Small intestine (tissue), 7 donors: ENCODE measurements at regions not wholly inside any gene's neighbourhood (a gene's known extent, or its start where the extent isn't known, plus 50 kb on each side); places are given as distances from the start of the nearest gene placed in this dataset.
A peak's percentile ranks its signal among the peaks of the same experiment; 100 is the strongest.

ENCODE experiments used
- DNase-seq, 2 donors: peaks; one replicate each; pipeline versions ENCODE4 v3.0.0 to v3.0.0-alpha.2; 2013
- FAIRE-seq: peaks from 2 replicates; lab custom pipeline; 2012; peaks lifted over from hg19 to GRCh38; lab: Jason Lieb, UNC
- H3K27ac ChIP-seq, 3 donors: one replicate each; pipeline ENCODE4 v1.5.1; 2013; ENCODE audit warnings: low read length in 2 of 3, mild to moderate bottlenecking in 2 of 3, control low read depth in 1 of 3, inconsistent platforms in 1 of 3, low read depth in 1 of 3, moderate library complexity in 1 of 3
- H3K27me3 ChIP-seq, 3 donors: one replicate each; pipeline ENCODE4 v1.6.1; 2013; ENCODE audit warnings: low read length in 3 of 3, inconsistent platforms in 1 of 3; ENCODE audit not compliant: control insufficient read depth in 3 of 3, insufficient read depth in 3 of 3
- H3K36me3 ChIP-seq, 3 donors: one replicate each; pipeline ENCODE4 v1.6.1; 2013; ENCODE audit warnings: low read length in 3 of 3, inconsistent platforms in 1 of 3, low read depth in 1 of 3, mild to moderate bottlenecking in 1 of 3, moderate library complexity in 1 of 3; ENCODE audit not compliant: control insufficient read depth in 3 of 3, insufficient read depth in 2 of 3
- H3K4me1 ChIP-seq, 3 donors: one replicate each; pipeline ENCODE4 v1.6.1; 2013; ENCODE audit warnings: low read length in 2 of 3, inconsistent platforms in 1 of 3, low read depth in 1 of 3, mild to moderate bottlenecking in 1 of 3, moderate library complexity in 1 of 3; ENCODE audit not compliant: control insufficient read depth in 3 of 3, insufficient read depth in 2 of 3
- H3K4me3 ChIP-seq, 3 donors: one replicate each; pipeline ENCODE4 v1.5.1; 2013; ENCODE audit warnings: low read length in 3 of 3, control low read depth in 1 of 3, inconsistent platforms in 1 of 3, low read depth in 1 of 3, mild to moderate bottlenecking in 1 of 3, moderate library complexity in 1 of 3
- H3K9me3 ChIP-seq, 2 donors: one replicate each; pipeline ENCODE4 v1.6.1; 2013; ENCODE audit warnings: low read depth in 1 of 2, low read length in 1 of 2; ENCODE audit not compliant: control insufficient read depth in 2 of 2, insufficient read depth in 1 of 2
- WGBS, 3 donors: extraction: QIAGEN DNeasy Blood & Tissue Kit; methylation state at CpG; one replicate each; pipeline ENCODE4 v1.1.7; 2013; 5-methylcytosine and 5-hydroxymethylcytosine counted together
- donor health status: healthy with polysubstance abuse.
- donor health status: control.
- donor health status: control.
- donor health status: Bipolar disorder and iron deficiency.
- donor health status: healthy.

GRCh38 chr4:67346654-67347053 is 198.6 kb downstream of the CENPC start:
- peaks cover 0 to 2% of the 10 kb centered on the region in 2 donors for H3K9me3 ChIP-seq
- H3K4me1 ChIP-seq, result no peaks in the 10 kb centered on the region
- H3K27ac ChIP-seq, result no peak overlapping the region
- peaks cover 0 to 2% (median 0%) of the 10 kb centered on the region in 3 donors for H3K27me3 ChIP-seq
- no peaks in the 10 kb centered on the region for H3K36me3 ChIP-seq
- H3K4me3 ChIP-seq, result no peak overlapping the region
- FAIRE-seq (no peak), DNase-seq (no peak)

DNA sequence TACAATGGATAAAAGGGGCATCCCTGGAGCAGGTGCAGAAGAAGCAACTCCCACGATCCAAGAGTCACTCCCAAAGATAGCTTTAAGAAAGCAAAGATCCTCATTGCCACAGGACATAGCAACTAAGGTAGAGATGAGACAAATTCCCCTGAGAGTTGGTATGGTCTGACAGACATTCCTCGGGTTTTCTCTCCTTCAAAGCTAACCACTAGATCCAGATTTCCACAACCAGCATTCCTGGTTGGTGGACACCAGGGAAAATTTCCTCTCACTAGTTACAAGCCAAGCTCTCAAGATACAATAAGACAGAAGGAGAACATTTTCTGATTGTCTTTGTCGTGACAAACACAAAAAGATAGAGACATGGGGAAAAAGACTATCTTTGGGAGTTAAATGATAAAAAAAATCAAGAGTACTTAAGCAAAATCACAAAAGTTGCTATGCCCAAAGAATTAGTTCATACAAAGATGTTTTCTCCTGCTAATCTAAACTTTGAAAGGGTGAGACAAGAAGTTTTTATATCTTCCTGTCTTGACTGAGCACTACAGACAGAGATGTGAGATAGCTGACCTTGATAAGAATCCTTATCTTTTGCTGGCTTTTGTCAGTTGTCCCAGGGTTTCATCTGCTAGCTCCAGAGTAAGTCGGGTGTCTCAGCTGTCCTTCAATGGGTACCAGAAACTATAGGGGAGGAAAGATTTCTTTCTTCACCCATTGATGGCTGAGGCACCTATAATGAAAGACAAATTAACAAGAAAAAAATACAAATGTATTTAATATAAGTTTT is 200.5 kb downstream of the CENPC start:
- Histone ChIP-seq H3K9me3 (no peaks in the 10 kb centered on the region), H3K27me3 (peaks cover 0 to 8% (median 0%) of the 10 kb centered on the region in 3 donors), H3K4me3 (no peak overlapping the region), H3K36me3 (no peaks in the 10 kb centered on the region), H3K27ac (no peak overlapping the region), H3K4me1 (no peaks in the 10 kb centered on the region)
- DNase-seq (no peak), FAIRE-seq (no peak)
- 38 to 46% (median 42%) methylated on average over 4 of the region's 4 CpGs for WGBS, 3 donors

DNA sequence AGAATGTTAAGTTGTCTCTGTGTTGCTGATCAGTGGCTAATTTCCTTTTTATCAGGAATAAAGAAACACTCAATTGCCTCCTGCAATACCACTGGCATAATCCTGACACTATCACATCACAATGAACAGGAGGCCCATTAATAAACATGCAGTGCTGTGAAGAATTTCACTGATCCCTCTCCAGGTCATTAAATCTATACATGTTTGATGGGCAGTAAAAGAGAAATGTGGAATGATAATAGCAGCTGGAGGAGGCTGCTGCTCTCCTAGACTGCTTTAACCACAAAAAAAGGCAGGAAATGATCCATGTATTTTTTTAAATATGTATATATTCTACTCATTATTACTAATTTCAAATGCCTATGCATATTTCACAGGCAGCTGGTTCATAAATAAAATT is 202.1 kb downstream of the CENPC start:
- H3K4me1 ChIP-seq, result no peaks in the 10 kb centered on the region
- FAIRE-seq, result no peak
- H3K27me3 ChIP-seq, result peaks cover 0 to 10% (median 0%) of the 10 kb centered on the region in 3 donors
- no peak overlapping the region for H3K27ac ChIP-seq
- H3K36me3 ChIP-seq, result no peaks in the 10 kb centered on the region
- no peak for DNase-seq
- no peak overlapping the region for H3K4me3 ChIP-seq
- no peaks in the 10 kb centered on the region for H3K9me3 ChIP-seq

DNA sequence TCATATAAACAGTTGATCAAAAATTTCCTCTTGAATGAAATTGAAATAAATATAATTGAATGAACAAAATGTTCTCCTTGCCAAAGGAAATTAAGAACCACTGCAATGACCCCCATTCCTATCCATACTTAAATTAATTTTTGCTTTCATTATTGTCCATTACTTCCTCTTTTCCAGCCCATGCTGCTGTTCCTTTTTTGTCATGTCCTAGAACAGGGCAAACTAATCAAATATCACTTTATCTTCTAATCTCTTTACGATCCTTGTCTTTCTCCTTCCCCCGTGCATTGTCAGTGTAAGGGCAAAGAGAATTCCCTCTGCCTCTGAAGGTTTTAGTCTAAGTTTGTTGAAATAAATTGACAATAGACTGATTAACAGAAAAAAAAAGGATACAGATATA is 203.0 kb downstream of the CENPC start:
- Histone ChIP-seq H3K36me3 (no peaks in the 10 kb centered on the region), H3K9me3 (no peaks in the 10 kb centered on the region), H3K27ac (no peak overlapping the region), H3K4me1 (no peaks in the 10 kb centered on the region), H3K27me3 (peaks cover 0 to 10% (median 0%) of the 10 kb centered on the region in 3 donors), H3K4me3 (no peak overlapping the region)
- WGBS, 3 donors, result 15 to 39% (median 31%) methylated on average over 2 of the region's 2 CpGs
- no peak for FAIRE-seq
- no peak for DNase-seq

- no peak overlapping the region for H3K27ac ChIP-seq
- DNase-seq (no peak), FAIRE-seq (no peak)
- H3K27me3 ChIP-seq, result peaks cover 0 to 3% (median 0%) of the 10 kb centered on the region in 3 donors
- H3K9me3 ChIP-seq, result no peaks in the 10 kb centered on the region
- WGBS, 3 donors, result 55 to 64% (median 61%) methylated on average over 4 of the region's 4 CpGs
- H3K36me3 ChIP-seq, result no peaks in the 10 kb centered on the region
- H3K4me3 ChIP-seq, result no peak overlapping the region
- no peaks in the 10 kb centered on the region for H3K4me1 ChIP-seq
These were observed 211.6 kb downstream of the CENPC start for GRCh38 chr4:67333664-67334063.

- H3K27ac ChIP-seq, result no peak overlapping the region
- H3K36me3 ChIP-seq, result no peaks in the 10 kb centered on the region
- WGBS, 3 donors, result 4 to 13% (median 5%) methylated on average over 4 of the region's 4 CpGs
- FAIRE-seq, result no peak
- H3K27me3 ChIP-seq, result no peaks in the 10 kb centered on the region
- DNase-seq, result peak in 1 of 2 donors; percentile 7
- H3K4me3 ChIP-seq, result no peak overlapping the region
- H3K9me3 ChIP-seq, result no peaks in the 10 kb centered on the region
- H3K4me1 ChIP-seq, result no peaks in the 10 kb centered on the region
These were observed 212.7 kb downstream of the CENPC start for GRCh38 chr4:67332627-67333026.

DNA sequence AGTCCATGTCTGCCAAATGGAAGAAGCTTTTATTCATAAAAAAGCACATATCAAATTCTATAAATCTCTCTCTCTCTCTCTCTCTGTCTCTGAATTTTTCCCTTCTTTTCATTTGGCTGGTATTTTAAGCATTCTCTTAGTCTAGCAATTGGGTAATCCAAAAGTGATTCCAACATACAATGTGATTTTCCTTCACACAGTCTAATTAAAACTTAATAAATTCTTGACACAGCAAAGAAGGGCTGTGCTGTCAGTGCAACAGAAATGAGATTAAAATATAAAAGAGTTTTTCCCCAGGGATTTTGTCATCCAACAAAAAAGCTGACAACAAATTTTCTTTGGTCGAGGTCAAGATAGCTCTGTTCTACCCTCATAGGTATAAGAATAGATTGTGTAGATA is 216.9 kb downstream of the CENPC start:
- 50 to 76% (median 66%) methylated on average over 1 of the region's 1 CpG for WGBS, 3 donors

DNA sequence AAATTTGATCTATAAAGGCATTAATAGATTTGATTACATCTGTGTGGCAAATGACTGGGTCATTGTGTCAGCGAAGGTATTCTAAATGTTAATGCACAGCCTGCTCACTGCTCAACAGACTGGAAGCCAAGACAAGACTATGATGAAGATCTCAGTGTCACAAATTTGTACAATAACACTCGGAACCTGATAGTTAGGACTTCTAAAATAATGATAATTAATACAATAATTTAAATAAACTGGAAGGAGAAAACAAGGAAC is 217.4 kb downstream of the CENPC start:
- Histone ChIP-seq H3K4me1 (peaks cover 0 to 4% (median 0%) of the 10 kb centered on the region in 3 donors), H3K27ac (no peak overlapping the region), H3K36me3 (no peaks in the 10 kb centered on the region), H3K4me3 (no peak overlapping the region), H3K27me3 (no peaks in the 10 kb centered on the region), H3K9me3 (peaks cover 0 to 7% of the 10 kb centered on the region in 2 donors)
- FAIRE-seq (no peak), DNase-seq (no peak)
- 15 to 45% (median 33%) methylated on average over 2 of the region's 2 CpGs for WGBS, 3 donors

More for the DNA sequence above, 216.9 kb downstream of the CENPC start:
- Histone ChIP-seq H3K27ac (no peak overlapping the region), H3K9me3 (peaks cover 0 to 3% of the 10 kb centered on the region in 2 donors), H3K4me1 (peaks cover 0 to 4% (median 0%) of the 10 kb centered on the region in 3 donors), H3K27me3 (no peaks in the 10 kb centered on the region), H3K4me3 (no peak overlapping the region), H3K36me3 (no peaks in the 10 kb centered on the region)
- DNase-seq (no peak), FAIRE-seq (no peak)
